Keratinocyte (primary cell): ENCODE measurements at regions not wholly inside any gene's neighbourhood (a gene's known extent, or its start where the extent isn't known, plus 50 kb on each side); places are given as distances from the start of the nearest gene placed in this dataset.

Experiments
- DNase-seq: peaks from one replicate; pipeline ENCODE4 v3.0.0-alpha.2; 2011; ENCODE audit warnings: low read depth, missing footprints, low spot score
- FAIRE-seq: peaks from 2 replicates; lab custom pipeline; 2011; peaks lifted over from hg19 to GRCh38; lab: Jason Lieb, UNC
- H2AFZ ChIP-seq: 2 replicates; pipeline ENCODE4 v1.6.0; 2012; ENCODE audit warnings: low read length, control low read depth, inconsistent platforms; ENCODE audit not compliant: control insufficient read depth
- H3K27ac ChIP-seq: 2 replicates; pipeline ENCODE4 v1.5.1; 2011; ENCODE audit warnings: low read length; ENCODE audit not compliant: control insufficient read depth, insufficient read depth
- H3K27me3 ChIP-seq: 3 replicates; pipeline ENCODE4 v1.6.0; 2011; ENCODE audit warnings: low read length; ENCODE audit not compliant: control insufficient read depth, insufficient read depth; ENCODE audit errors: extremely low read depth
- H3K36me3 ChIP-seq, 2 experiments: 2 replicates in 1 of 2; 3 replicates in 1 of 2; pipeline ENCODE4 v1.5.1; 2011; ENCODE audit warnings: low read length in 2 of 2, mild to moderate bottlenecking in 1 of 2; ENCODE audit not compliant: control insufficient read depth in 2 of 2, insufficient read depth in 2 of 2; ENCODE audit errors: extremely low read depth in 1 of 2
- H3K4me1 ChIP-seq: 3 replicates; pipeline ENCODE4 v1.5.1; 2011; ENCODE audit warnings: low read length; ENCODE audit not compliant: control insufficient read depth, insufficient read depth; ENCODE audit errors: extremely low read depth
- H3K4me2 ChIP-seq: 3 replicates; pipeline ENCODE4 v1.6.0; 2011; ENCODE audit warnings: low read depth, low read length; ENCODE audit not compliant: control insufficient read depth, insufficient read depth; ENCODE audit errors: extremely low read depth
- H3K4me3 ChIP-seq, 3 experiments: fragments of 200-600 bp in 1 of 3; sonication (generic) in 1 of 3; 2 replicates in 2 of 3; 3 replicates in 1 of 3; pipeline ENCODE4 v1.5.1; 2011 to 2016; ENCODE audit warnings: low read length in 3 of 3, mild to moderate bottlenecking in 3 of 3, control low read depth in 2 of 3, inconsistent platforms in 1 of 3, low read depth in 1 of 3, mixed read lengths in 1 of 3, mixed run types in 1 of 3, moderate library complexity in 1 of 3; ENCODE audit not compliant: control insufficient read depth in 2 of 3, insufficient read depth in 2 of 3; ENCODE audit errors: extremely low read depth in 1 of 3
- H3K79me2 ChIP-seq: 2 replicates; pipeline ENCODE4 v1.6.0; 2012; ENCODE audit warnings: low read length; ENCODE audit not compliant: control insufficient read depth, insufficient read depth
- H3K9ac ChIP-seq: 3 replicates; pipeline ENCODE4 v1.6.0; 2011; ENCODE audit warnings: low read length; ENCODE audit not compliant: control insufficient read depth, insufficient read depth; ENCODE audit errors: extremely low read depth
- H3K9me1 ChIP-seq: 3 replicates; pipeline ENCODE4 v1.6.0; 2011; ENCODE audit warnings: low read length; ENCODE audit not compliant: control insufficient read depth, insufficient read depth; ENCODE audit errors: extremely low read depth
- H3K9me3 ChIP-seq: 2 replicates; pipeline ENCODE4 v1.5.1; 2012; ENCODE audit warnings: low read depth, low read length; ENCODE audit not compliant: control insufficient read depth
- H4K20me1 ChIP-seq: 3 replicates; pipeline ENCODE4 v1.6.0; 2011; ENCODE audit warnings: low read length; ENCODE audit not compliant: control insufficient read depth, insufficient read depth; ENCODE audit errors: extremely low read depth
- EZH2 ChIP-seq: IDR thresholded peaks from one replicate; pipeline ENCODE4 v1.6.1; 2012; ENCODE audit warnings: inconsistent platforms, mild to moderate bottlenecking, low read length, moderate library complexity
- dilution Hi-C: fragments of 300-500 bp; cut with MboI; formaldehyde crosslinking; loops from one replicate; pipeline ENCODE4 v1.7.0; 2020; ENCODE audit warnings: low sequenced_read_pairs; ENCODE audit not compliant: extremely low pct_ligation_motif_present
- TF ChIP-seq, protein P1 (sequence below), 3 experiments: IDR thresholded peaks in 1 of 3; conservative IDR thresholded peaks in 1 of 3; optimal IDR thresholded peaks in 1 of 3; 2 replicates in 2 of 3; 3 replicates in 1 of 3; pipeline versions ENCODE3 to v1.5.1; 2011; ENCODE audit warnings: low read length in 3 of 3, mild to moderate bottlenecking in 3 of 3, moderate library complexity in 2 of 3, control low read depth in 1 of 3, inconsistent platforms in 1 of 3; ENCODE audit not compliant: insufficient read depth in 2 of 3; ENCODE audit errors: extremely low read depth in 1 of 3

DNA sequence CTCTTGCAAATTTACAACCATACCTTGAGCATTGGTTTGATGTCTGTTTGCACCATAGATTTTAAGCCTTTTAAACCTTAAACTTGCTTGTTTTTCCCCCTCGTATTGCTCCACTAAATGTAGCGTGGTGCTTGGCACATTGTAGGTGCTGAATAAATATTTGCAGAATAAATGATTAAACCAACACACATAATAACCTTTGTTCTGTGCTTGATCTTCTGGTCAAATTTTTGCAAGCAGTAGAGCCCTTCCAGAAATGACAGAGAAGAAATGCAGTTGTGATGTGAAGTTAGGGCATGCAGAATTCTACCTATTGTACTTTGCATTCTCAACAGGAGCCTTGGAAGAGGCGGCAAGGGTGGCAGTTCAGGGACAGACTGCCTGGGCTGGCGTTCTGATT is 394.4 kb upstream of the TBX3 start:
- Histone ChIP-seq H4K20me1 (no peaks in the 10 kb centered on the region), H3K36me3 (no peaks in the 10 kb centered on the region), H3K79me2 (no peaks in the 10 kb centered on the region), H3K9me1 (no peaks in the 10 kb centered on the region), H3K4me2 (no peak overlapping the region), H3K4me1 (no peaks in the 10 kb centered on the region), H3K4me3 (no peak overlapping the region), H3K27ac (no peak overlapping the region), H3K9me3 (no peaks in the 10 kb centered on the region), H2AFZ (no peak overlapping the region), H3K9ac (no peak overlapping the region), H3K27me3 (no peaks in the 10 kb centered on the region)
- FAIRE-seq (no peak), DNase-seq (no peak)
- dilution Hi-C loops: no loop called here
- TF ChIP-seq, protein P1, sequence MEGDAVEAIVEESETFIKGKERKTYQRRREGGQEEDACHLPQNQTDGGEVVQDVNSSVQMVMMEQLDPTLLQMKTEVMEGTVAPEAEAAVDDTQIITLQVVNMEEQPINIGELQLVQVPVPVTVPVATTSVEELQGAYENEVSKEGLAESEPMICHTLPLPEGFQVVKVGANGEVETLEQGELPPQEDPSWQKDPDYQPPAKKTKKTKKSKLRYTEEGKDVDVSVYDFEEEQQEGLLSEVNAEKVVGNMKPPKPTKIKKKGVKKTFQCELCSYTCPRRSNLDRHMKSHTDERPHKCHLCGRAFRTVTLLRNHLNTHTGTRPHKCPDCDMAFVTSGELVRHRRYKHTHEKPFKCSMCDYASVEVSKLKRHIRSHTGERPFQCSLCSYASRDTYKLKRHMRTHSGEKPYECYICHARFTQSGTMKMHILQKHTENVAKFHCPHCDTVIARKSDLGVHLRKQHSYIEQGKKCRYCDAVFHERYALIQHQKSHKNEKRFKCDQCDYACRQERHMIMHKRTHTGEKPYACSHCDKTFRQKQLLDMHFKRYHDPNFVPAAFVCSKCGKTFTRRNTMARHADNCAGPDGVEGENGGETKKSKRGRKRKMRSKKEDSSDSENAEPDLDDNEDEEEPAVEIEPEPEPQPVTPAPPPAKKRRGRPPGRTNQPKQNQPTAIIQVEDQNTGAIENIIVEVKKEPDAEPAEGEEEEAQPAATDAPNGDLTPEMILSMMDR (optimal IDR thresholded peaks at IDR 0.05 in 1 of 3, IDR thresholded peaks at IDR 0.05 in 1 of 3, conservative IDR thresholded peaks at IDR 0.05 in 1 of 3; ENCODE audit: extremely low read depth in 1 of 3, insufficient read depth in 2 of 3, low read length in 3 of 3): no peak
- no peak for TF ChIP-seq EZH2

DNA sequence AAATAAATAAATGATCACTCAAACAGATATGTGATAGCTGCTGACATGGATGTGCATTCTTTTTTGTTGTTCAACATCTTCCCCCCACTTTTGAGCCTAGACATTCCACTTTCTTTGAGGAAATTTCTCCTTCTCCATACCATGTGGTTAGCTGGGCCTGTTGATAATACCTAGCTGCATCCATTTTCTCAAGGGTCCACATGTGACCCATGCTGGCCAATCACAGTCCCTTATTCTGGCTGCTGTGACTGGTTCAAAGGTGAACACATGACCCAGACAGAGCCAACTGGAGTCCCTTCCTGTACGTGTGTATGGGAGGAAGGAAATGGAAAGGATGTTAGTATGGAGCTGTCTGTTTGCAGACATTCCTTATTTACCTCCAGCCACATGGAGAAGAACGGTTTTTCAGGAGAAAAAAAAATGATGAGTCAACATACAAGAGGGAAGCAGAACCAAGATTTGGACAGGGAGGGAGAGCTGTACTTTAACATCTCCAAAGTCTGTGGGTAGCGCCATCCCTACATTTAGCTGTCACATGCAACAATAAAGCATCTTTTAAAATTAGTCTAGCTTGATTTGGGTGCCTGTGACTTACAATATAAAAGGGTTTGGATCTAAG is 391.7 kb upstream of the TBX3 start:
- no peaks in the 10 kb centered on the region for H3K4me1 ChIP-seq
- TF ChIP-seq, protein P1 (optimal IDR thresholded peaks at IDR 0.05 in 1 of 3, IDR thresholded peaks at IDR 0.05 in 1 of 3, conservative IDR thresholded peaks at IDR 0.05 in 1 of 3; ENCODE audit: extremely low read depth in 1 of 3, insufficient read depth in 2 of 3, low read length in 3 of 3): no peak
- TF ChIP-seq EZH2: no peak
- H3K36me3 ChIP-seq: no peaks in the 10 kb centered on the region
- no peak overlapping the region for H3K4me3 ChIP-seq
- no peak overlapping the region for H3K27ac ChIP-seq
- no peaks in the 10 kb centered on the region for H4K20me1 ChIP-seq
- dilution Hi-C loops: no loop called here
- no peak overlapping the region for H2AFZ ChIP-seq
- no peaks in the 10 kb centered on the region for H3K9me1 ChIP-seq
- FAIRE-seq (no peak), DNase-seq (no peak)
- H3K79me2 ChIP-seq: no peaks in the 10 kb centered on the region
- no peak overlapping the region for H3K4me2 ChIP-seq
- H3K27me3 ChIP-seq: no peaks in the 10 kb centered on the region
- H3K9ac ChIP-seq: no peak overlapping the region
- H3K9me3 ChIP-seq: no peaks in the 10 kb centered on the region
